Right atrium auricular region (tissue), 2 donors: ENCODE measurements at regions not wholly inside any gene's neighbourhood (a gene's known extent, or its start where the extent isn't known, plus 50 kb on each side); places are given as distances from the start of the nearest gene placed in this dataset.
"Not testable (repeated sequence)": the region's sequence is repeated elsewhere in the genome, so short reads cannot be mapped to it uniquely, and the experiment has no call there.

Experiments
- DNase-seq: peaks from one replicate; pipeline ENCODE4 v3.0.0-alpha.2; 2019; ENCODE audit warnings: low spot score
- H3K27ac ChIP-seq, 2 donors: fragments of 200-600 bp; sonication (generic); 1 replicate in 1 of 2; 2 replicates in 1 of 2; pipeline ENCODE4 v1.5.1; 2016 to 2019
- H3K27me3 ChIP-seq, 2 donors: fragments of 200-600 bp; sonication (generic); one replicate each; pipeline versions ENCODE4 v1.5.1 to v1.6.0; 2017 to 2019
- H3K36me3 ChIP-seq: fragments of 200-600 bp; sonication (generic); one replicate; pipeline ENCODE4 v1.5.1; 2016
- H3K4me1 ChIP-seq, 2 donors: fragments of 200-600 bp; sonication (generic); one replicate each; pipeline versions ENCODE4 v1.5.1 to v1.6.0; 2017 to 2019
- H3K4me3 ChIP-seq, 2 donors: fragments of 200-600 bp; sonication (generic); 1 replicate in 1 of 2; 2 replicates in 1 of 2; pipeline ENCODE4 v1.5.1; 2017 to 2019; ENCODE audit warnings: mild to moderate bottlenecking in 1 of 2, moderate library complexity in 1 of 2
- H3K9me3 ChIP-seq, 2 donors: fragments of 200-600 bp; sonication (generic); one replicate each; pipeline ENCODE4 v1.5.1; 2019
- TF ChIP-seq, protein P1 (sequence below), 2 donors: fragments of 200-600 bp; sonication (generic); IDR thresholded peaks; one replicate each; pipeline ENCODE4 v1.5.1; 2019; ENCODE audit warnings: antibody characterized with exemption in 2 of 2

DNA sequence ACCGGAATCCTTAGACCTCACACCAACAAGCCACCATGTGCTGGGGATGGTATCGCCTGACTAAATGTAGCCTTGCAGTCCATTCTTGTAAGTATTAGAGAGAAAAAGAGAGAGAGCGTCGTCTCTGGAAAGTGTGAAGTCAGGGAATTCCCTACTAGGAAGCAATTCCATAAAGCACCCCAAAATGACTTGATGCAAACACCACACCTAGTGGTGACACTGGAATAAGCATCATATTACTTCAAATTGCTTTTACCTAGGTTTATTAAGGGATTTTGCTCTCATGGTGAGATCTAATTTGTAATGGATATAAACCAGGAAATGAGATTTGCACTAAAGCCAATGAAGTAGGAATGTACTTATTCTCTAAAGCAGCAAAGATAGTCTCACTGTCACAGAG, 111.4 kb upstream of the METTL9 start:
- not testable (repeated sequence) for H3K27ac ChIP-seq, DNase-seq

DNA sequence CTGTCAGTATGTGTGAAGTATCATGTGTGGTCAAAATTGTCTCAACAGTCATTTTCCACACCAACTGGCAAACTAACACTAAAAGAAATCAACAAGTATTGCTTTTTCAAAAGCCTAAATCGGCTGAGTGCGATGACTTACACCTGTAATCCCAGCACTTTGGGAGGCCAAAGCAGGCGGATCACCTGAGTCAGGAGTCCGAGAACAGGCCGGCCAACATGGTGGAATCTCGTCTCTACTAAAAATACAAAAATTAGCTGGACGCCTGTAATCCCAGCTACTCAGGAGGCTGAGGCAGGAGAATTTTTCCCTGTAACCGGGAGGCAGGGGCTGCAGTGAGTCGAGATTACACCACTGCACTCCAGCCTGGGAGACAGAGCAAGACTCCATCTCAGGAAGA, 100.3 kb upstream of the METTL9 start:
- not testable (repeated sequence) for H3K4me1 ChIP-seq, H3K9me3 ChIP-seq, H3K27ac ChIP-seq, H3K4me3 ChIP-seq, DNase-seq, H3K36me3 ChIP-seq, H3K27me3 ChIP-seq

More for the DNA sequence above, 111.4 kb upstream of the METTL9 start:
- H3K9me3 ChIP-seq, H3K4me1 ChIP-seq, H3K36me3 ChIP-seq, H3K27me3 ChIP-seq, H3K4me3 ChIP-seq: not testable (repeated sequence)

DNA sequence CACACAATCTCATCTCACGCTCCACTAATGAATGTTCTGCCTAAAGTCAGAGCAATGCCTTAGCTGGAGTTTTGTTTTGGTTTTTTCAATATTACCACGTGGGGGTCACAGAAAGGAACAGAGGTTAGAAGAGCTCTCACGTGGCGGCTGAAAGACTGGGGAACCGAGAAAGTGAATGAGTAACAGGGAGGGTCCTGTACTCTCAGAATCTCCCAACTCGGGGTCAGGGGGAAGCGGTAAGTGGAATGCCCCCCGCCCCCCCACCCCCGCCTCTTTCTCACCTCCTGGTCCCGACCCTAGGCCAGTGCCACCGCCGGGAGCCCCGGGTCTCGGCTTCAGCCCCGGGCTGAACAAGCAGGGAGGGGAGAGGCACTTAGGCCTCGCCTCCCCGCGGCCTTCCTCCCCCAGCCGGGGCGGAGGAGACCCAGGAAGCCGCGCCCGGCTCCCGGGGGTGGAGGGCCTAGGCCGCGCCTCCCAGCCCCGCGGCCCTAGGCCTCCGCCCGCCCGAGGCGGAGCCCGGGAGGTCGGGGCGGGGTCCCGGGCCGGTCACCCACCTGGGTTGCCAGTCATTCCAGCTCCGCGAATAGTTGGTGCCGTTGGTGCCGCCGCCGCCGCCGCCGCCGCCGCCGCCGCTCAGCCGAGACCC, 98.0 kb upstream of the METTL9 start:
- H3K36me3 ChIP-seq, H3K4me1 ChIP-seq, H3K9me3 ChIP-seq, H3K27me3 ChIP-seq: not testable (repeated sequence)
- Histone ChIP-seq H3K27ac (peak overlapping the region; percentile 97), H3K4me3 (peak overlapping the region; percentile 75 to 86)
- DNase-seq, result peak; percentile 57

DNA sequence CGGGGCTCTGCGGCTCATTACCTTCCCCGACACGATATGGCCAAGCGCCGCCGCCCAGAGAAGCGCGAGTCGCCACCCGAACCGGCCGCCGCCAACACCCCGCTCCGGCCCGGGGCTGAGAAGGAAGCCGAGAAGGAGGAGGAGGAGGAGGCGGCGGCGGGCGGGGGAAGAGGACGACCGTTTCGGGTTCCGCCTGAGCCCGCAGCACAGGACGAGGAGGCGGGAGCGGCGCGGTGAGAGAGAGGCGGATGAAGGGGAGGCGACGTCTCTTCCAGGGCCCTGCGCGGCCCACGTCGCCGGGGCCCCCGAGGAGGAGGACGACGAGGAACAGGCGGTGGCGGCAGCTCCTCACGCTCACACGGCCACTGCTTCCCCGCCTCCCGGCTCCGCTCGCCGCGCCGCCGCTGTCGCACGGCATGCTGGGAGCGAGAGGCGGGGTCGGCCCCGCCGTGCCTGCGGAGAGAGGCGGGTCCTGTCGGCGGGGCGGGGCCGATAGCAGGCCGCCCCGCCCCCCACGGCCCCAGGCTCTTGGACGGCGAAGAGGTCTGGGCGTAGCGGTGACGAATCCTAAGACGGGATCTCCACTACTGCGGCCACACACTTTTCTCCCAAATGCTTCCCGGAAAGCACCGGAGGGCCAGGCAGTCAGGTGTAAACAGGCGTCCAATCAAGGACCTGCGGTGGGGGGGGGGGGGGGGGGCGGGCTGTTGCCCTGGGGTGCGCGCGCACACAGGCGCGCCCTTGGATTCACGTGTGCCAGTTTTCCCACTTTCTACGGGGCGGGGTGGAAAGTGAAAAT, 97.3 kb upstream of the METTL9 start:
- Histone ChIP-seq H3K36me3 (no peaks in the 10 kb centered on the region), H3K4me3 (peak overlapping the region; percentile 75 to 86), H3K9me3 (no peaks in the 10 kb centered on the region), H3K27ac (peak overlapping the region; percentile 97), H3K27me3 (no peaks in the 10 kb centered on the region), H3K4me1 (peaks cover 0 to 4% of the 10 kb centered on the region in 2 donors)
- DNase-seq, result peak; percentile 92
- TF ChIP-seq, protein P1, sequence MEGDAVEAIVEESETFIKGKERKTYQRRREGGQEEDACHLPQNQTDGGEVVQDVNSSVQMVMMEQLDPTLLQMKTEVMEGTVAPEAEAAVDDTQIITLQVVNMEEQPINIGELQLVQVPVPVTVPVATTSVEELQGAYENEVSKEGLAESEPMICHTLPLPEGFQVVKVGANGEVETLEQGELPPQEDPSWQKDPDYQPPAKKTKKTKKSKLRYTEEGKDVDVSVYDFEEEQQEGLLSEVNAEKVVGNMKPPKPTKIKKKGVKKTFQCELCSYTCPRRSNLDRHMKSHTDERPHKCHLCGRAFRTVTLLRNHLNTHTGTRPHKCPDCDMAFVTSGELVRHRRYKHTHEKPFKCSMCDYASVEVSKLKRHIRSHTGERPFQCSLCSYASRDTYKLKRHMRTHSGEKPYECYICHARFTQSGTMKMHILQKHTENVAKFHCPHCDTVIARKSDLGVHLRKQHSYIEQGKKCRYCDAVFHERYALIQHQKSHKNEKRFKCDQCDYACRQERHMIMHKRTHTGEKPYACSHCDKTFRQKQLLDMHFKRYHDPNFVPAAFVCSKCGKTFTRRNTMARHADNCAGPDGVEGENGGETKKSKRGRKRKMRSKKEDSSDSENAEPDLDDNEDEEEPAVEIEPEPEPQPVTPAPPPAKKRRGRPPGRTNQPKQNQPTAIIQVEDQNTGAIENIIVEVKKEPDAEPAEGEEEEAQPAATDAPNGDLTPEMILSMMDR (IDR thresholded peaks at IDR 0.05), result peak in 1 of 2 donors; percentile 32

DNA sequence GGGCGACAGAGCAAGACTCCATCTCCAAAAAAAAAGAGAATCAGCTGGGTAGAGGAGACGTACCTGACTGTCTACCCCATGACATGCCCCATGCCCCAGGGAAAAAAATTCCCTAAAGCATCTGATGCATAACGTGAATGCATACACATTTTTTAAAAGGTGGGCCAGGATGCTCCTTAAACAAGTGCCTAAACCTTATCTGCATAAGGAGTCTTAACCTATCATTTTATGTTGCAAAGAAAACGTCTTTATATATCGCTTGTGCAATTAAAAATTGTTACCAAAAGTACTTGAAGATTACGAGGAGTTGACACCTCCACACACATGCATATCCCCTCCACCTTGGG, 95.8 kb upstream of the METTL9 start:
- not testable (repeated sequence) for DNase-seq, H3K4me3 ChIP-seq, H3K27ac ChIP-seq, H3K9me3 ChIP-seq, H3K36me3 ChIP-seq, H3K27me3 ChIP-seq
- peaks cover 0 to 19% of the 10 kb centered on the region in 2 donors for H3K4me1 ChIP-seq

DNA sequence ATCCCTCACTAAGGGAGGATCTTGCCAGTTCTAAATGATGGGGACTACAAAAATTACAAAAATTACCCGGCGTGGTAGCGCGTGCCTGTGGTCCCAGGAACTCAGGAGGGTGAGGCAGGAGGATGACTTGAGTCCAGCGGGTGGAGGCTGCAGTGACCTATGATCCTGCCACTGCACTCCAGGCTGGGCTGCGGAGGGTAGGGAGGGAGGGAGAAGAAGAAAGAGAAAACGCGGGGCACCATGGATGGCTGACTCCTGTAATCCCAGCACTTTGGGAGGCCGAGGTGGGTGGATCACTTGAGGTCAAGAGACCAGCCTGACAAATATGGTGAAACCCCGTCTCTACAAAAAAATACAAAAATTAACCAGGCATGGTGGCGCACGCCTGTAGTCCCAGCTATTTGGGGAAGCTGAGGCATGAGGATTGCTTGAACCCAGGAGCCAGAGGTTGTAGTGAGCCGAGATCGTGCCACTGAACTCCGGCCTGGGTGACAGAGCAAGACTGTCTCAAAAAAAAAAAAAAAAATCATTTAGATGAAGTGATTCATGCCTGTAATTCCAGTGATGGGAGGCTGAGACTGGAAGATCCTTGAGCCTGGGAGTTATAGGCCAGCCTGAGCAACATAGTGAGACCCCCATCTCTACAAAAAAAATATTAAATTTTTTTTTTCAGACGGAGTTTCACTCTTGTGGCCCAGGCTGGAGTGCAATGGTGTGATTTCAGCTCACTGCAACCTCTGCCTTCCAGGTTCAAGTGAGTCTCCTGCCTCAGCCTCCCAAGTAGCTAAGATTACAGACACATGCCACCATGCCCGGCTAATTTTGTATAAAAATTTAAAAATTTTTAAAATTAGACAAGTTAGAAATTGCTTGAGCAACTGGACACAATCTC, 95.2 kb upstream of the METTL9 start:
- peaks cover 0 to 25% of the 10 kb centered on the region in 2 donors for H3K4me1 ChIP-seq
- peak; percentile 54 for DNase-seq
- not testable (repeated sequence) for H3K4me3 ChIP-seq, H3K36me3 ChIP-seq, H3K27ac ChIP-seq, H3K27me3 ChIP-seq, H3K9me3 ChIP-seq

DNA sequence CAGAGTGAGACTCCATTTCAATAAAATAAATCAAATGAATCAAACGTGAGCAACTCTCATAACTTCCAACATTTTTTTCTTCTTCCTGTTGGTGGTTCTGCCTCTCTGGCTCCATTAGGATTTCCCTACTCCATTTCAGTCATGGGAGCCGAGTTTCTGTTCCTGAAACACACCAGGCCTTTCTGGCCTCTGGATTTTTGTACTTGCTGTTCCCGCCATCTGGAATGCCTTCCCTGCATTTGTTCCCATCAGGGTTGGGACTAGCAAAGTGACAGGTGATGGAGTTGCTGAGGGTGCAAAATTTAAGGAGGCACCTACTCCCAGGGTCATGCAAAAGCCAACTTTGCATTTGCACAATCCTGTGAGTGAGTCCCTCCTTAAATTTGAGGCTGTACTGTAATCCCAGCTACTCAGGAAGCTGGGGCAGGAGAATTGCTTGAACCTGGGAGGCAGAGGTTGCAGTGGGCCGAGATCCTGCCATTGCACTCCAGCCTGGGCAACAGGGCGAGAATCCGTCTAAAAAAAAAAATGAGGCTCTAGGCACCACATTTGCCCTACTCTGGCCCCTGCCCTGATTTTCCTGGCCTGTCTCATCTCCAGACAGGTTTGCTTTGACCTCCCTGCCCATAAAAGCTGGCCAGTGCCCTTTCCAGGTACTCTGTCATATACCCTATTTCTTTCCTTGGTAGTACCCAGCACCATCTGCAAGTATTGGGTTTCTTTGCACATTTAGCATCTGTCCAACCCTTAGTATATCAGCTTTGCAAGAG, 93.4 kb upstream of the METTL9 start:
- not testable (repeated sequence) for H3K27me3 ChIP-seq, H3K9me3 ChIP-seq, H3K4me3 ChIP-seq, H3K27ac ChIP-seq, H3K36me3 ChIP-seq
- peak; percentile 44 for DNase-seq
- H3K4me1 ChIP-seq, result peaks cover 0 to 43% of the 10 kb centered on the region in 2 donors

DNA sequence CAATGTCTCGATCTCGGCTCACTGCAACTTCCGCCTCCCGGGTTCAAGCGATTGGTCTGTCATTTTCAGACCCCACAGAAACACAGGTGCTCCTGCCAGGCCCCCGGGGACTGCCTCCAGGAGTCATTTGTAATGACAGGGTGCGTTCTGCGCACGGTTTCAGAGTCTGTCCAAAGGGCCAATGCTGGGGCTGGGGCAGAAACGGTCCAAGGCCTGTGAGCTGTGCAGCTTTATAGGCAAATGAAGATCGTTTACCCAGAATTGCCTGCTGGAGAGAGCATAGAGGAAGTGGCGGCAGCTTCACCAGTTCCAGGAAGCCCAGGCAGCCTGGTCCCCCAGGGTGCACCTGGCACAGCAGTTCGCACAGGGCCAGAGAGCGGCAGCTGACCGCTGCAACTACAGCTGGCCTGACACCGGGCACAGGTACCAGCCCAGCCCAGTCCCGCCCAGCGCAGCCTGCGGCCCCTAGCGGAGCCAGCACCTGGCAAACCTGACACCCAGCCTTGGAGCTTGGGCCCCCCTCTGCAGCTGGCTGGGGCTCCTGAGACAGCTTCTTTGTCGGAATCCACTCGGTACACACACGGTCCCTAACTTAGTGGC, 92.4 kb upstream of the METTL9 start:
- H3K27me3 ChIP-seq, H3K4me3 ChIP-seq, H3K36me3 ChIP-seq, H3K9me3 ChIP-seq: not testable (repeated sequence)
- peak; percentile 61 for DNase-seq
- Histone ChIP-seq H3K27ac (peak overlapping the region; percentile 83 to 88), H3K4me1 (peaks cover 0 to 53% of the 10 kb centered on the region in 2 donors)

DNA sequence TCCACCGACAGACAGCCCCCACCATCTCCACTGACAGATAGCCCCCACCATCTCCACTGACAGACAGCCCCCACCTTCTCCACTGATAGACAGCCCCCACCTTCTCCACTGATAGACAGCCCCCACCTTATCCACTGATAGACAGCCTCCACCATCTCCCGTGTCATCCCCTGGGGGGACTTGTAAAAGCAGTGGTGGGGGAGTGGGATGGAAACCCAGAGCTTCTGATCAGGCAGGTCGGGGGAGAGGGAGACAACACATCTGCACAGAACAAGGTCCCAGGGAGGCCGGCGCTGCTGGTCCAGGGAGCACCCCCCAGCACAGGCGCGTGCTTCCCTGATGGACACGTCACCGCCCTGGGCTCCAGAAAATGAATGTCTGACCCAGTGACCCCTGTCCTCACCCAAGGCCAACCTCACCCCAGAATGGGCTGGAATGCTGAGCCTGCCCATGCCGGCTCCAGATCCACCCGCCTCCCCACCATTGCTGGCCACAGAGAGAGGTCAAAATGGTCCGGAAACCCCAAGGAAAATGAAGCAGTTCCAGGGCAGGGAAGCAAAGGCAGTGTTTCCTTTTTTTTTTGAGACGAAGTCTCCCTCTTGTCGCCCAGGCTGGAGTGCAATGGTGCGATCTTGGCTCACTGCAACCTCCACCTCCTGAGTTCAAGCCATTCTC, 91.6 kb upstream of the METTL9 start:
- not testable (repeated sequence) for H3K27me3 ChIP-seq, H3K4me3 ChIP-seq, H3K9me3 ChIP-seq, H3K36me3 ChIP-seq
- Histone ChIP-seq H3K27ac (peak overlapping the region; percentile 83 to 88), H3K4me1 (peaks cover 0 to 61% of the 10 kb centered on the region in 2 donors)
- peak; percentile 64 for DNase-seq

DNA sequence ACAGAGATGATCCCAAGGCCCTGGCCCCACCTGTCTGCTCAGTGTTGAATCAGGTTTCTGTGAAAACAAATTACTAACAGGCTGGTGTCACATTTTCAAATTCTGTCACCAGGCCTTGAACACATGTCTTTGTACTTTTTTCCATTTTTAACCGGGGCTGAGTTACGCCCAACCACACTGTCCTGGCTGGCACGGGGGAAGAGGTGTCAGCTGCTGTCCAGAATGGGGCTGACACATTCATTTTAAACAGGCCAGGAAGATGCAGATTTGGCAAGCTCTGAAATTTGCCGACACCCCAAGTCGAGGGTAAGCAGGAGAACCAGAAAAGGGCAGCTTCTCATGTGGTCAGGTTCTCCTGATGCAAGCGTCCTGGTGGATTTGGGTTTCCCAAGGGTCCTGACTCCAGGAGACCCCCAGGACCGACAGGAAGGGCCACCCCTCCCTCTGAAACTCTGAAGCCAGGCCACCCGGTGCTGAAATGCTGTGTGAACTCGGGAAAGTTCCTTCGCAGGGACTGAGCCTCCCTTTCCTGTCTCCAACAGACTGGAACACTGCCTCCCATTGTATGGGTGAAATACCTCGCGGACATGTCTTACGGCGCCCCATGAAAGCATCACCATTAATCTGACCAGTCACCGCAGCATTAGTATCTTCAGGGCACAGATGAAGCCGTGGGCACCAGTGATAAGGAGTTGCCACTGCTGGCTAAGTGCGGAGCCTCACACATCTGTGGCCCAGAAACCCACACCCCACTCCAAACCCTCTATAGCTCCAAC, 90.5 kb upstream of the METTL9 start:
- peaks cover 0 to 72% of the 10 kb centered on the region in 2 donors for H3K4me1 ChIP-seq
- H3K4me3 ChIP-seq, result not testable (repeated sequence)

DNA sequence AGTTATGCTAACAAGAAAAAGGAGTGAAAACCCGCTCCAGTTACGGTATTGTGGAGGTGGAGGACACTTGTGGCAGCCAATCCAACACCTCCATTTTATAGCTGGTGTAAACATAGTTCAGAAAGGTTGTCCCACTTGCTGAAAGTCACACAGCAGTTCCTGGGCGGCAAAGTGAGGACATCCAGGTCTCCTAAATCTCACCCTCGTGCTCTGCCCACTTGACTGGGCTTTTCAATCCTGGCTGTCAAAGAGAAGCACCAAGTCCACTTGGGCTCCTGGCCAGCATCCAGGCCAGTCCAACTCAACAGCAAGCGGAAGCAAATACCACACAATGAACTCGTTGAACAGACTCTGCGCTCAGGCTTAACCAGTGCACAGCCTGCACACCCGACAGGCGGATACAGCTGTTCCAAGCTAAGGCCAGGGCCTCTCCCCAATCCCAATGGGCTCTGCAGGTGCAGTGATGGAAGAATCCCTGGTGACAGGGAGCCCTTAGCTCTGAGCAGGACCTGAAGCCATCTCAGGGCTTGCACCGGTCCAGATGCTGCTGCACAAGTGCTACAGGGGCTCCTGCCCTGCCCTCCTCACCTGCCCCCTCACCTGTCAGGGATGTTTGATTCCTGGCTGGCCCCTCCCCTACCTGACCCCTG, 89.8 kb upstream of the METTL9 start:
- not testable (repeated sequence) for H3K27me3 ChIP-seq, H3K9me3 ChIP-seq, H3K4me3 ChIP-seq, H3K36me3 ChIP-seq
- Histone ChIP-seq H3K4me1 (peaks cover 0 to 79% of the 10 kb centered on the region in 2 donors), H3K27ac (peak overlapping the region; percentile 83 to 88)
- peak; percentile 61 for DNase-seq

More for the DNA sequence above, 90.5 kb upstream of the METTL9 start:
- not testable (repeated sequence) for H3K36me3 ChIP-seq, H3K9me3 ChIP-seq, H3K27me3 ChIP-seq
- peak overlapping the region; percentile 83 to 88 for H3K27ac ChIP-seq
- peak; percentile 73 for DNase-seq
